ENCODE measurements at regions not wholly inside any gene's neighbourhood (a gene's known extent, or its start where the extent isn't known, plus 50 kb on each side); places are given as distances from the start of the nearest gene placed in this dataset.

DNA sequence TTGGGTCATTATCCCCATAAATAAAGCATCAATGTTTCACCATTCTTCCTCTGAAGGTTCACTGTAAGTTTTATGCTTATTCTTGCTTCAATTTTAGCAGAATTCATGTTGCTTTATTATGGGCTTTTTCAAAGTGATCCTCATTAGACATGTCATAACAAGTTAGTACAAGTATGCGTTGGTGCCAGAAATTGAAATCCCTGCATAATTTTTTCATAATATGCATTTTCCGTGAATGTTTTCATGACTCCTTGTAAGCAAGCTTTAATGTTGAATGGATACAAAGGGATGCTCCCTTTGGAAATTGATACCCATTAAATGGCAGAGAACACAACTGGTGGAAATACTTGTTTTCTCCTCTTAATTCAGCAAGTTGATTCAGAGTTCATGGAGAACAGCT lies 179.7 kb downstream of the ST6GAL2 start:
- POLR2A ChIA-PET, result no interaction called here
- TF ChIP-seq, protein P1, sequence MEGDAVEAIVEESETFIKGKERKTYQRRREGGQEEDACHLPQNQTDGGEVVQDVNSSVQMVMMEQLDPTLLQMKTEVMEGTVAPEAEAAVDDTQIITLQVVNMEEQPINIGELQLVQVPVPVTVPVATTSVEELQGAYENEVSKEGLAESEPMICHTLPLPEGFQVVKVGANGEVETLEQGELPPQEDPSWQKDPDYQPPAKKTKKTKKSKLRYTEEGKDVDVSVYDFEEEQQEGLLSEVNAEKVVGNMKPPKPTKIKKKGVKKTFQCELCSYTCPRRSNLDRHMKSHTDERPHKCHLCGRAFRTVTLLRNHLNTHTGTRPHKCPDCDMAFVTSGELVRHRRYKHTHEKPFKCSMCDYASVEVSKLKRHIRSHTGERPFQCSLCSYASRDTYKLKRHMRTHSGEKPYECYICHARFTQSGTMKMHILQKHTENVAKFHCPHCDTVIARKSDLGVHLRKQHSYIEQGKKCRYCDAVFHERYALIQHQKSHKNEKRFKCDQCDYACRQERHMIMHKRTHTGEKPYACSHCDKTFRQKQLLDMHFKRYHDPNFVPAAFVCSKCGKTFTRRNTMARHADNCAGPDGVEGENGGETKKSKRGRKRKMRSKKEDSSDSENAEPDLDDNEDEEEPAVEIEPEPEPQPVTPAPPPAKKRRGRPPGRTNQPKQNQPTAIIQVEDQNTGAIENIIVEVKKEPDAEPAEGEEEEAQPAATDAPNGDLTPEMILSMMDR (IDR thresholded peaks at IDR 0.05; ENCODE audit: insufficient read depth, low read length, missing control alignments), result no peak
- H3K4me3 ChIP-seq (ENCODE audit: low read depth, low read length), result no peak overlapping the region
- CTCF ChIA-PET, result no interaction called here
- no peak for DNase-seq (ENCODE audit: low read depth, low spot score)

DNA sequence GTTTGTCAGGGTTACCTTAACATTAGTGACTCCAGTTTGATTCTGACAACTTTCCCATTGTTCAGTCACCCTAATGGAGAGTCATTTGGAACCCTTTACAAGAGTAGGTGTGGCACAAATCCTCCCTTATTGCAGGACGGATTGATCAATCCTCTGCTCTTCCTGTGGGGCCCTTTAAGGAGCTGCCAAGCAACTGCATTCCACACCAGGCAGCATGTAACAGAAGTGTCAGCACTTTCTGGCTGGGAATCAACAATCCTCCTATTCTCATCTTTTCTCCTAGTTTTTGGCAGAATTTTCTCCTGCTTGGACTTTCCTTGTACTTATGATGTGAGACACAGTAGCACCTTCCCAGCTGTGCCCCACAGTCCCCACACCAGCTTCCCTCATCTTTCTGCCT lies 177.8 kb downstream of the ST6GAL2 start:
- ChIA-PET POLR2A (no interaction called here), CTCF (no interaction called here)
- DNase-seq (ENCODE audit: low read depth, low spot score), result no peak
- TF ChIP-seq, protein P1 (IDR thresholded peaks at IDR 0.05; ENCODE audit: insufficient read depth, low read length, missing control alignments), result no peak
- no peak overlapping the region for H3K4me3 ChIP-seq (ENCODE audit: low read depth, low read length)

DNA sequence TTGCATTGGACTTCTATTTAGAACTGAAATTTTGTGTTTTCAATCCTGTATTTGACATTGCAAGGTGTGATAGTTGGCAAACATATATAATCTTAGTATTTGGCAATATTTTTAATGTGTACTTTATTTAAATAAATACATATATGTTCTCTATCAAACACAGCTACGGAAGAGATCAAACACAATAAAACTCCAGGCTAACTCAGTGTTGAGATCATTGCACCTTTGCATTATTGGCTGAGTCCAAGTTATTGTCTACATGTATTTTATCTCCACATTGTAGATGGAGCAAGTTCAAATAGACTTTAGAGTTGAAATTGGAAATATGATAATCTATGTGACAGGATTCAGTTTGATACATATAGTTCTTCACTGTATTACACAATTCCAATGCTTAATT lies 176.7 kb downstream of the ST6GAL2 start:
- TF ChIP-seq, protein P1 (IDR thresholded peaks at IDR 0.05; ENCODE audit: insufficient read depth, low read length, missing control alignments), result no peak
- ChIA-PET CTCF (no interaction called here), POLR2A (no interaction called here)
- H3K4me3 ChIP-seq (ENCODE audit: low read depth, low read length), result no peak overlapping the region
- DNase-seq (ENCODE audit: low read depth, low spot score), result no peak

DNA sequence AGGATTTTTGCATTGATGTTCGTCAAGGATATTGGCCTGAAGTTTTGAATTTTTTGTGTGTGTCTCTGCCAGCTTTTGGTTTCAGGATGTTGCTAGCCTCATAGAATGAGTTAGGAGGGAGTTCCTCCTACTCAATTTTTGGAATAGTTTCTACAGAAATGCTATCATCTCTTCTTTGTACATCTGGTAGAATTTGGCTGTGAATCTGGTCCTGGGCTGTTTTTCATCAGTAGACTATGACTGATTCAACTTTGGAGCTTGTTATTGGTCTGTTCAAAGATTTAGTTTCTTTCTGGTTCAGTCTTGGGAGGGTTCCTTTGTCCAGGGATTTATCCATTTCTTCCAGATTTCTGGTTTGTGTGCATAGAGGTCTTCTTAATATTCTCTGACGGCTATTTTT lies 166.7 kb downstream of the ST6GAL2 start:
- DNase-seq (ENCODE audit: low read depth, low spot score), result no peak
- POLR2A ChIA-PET, result no interaction called here
- CTCF ChIA-PET, result no interaction called here
- TF ChIP-seq, protein P1 (IDR thresholded peaks at IDR 0.05; ENCODE audit: insufficient read depth, low read length, missing control alignments), result no peak
- no peak overlapping the region for H3K4me3 ChIP-seq (ENCODE audit: low read depth, low read length)

DNA sequence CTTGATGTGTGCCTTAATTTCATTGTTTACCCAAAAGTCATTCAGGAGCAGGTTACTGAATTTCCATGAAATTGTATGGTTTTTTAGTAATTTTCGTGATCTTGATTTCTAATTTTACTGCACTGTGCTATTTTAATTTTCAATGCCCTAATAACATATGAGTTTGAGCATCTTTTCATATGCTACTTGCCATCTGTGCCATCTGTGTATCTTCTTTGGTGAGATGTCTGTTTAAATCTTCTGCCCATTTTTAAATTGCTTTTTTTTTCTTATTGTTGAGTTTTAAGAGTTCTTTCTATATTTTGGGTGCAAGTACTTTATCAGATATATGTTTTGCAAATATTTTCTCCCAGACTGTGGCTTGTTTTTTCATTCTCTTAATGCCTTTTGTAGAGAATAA lies 165.9 kb downstream of the ST6GAL2 start:
- no peak overlapping the region for H3K4me3 ChIP-seq (ENCODE audit: low read depth, low read length)
- DNase-seq (ENCODE audit: low read depth, low spot score), result no peak
- POLR2A ChIA-PET, result no interaction called here
- CTCF ChIA-PET, result no interaction called here
- TF ChIP-seq, protein P1 (IDR thresholded peaks at IDR 0.05; ENCODE audit: insufficient read depth, low read length, missing control alignments), result no peak

DNA sequence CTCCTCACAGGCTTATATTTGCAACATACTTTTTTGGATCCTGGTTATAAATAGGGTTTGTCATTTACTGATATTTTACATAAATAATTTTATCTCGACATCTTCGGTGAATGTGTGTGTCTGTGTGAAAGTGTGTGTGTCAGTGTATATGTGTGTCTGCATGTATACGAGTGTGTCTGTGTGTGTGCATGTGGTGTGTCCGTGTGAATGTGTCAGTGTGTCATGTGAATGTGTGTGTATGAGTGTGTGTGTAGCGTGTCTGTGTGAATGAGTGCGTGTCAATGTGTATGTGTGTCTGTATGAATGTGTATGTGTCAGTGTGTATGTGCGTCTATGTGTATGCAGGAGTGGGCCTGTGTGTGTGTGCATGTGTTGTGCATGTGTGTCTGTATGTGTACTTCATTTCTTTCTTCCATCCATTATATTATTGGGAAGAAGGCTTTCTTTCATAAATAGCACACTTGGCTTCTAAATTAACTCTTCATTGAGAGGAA lies 161.6 kb downstream of the ST6GAL2 start:
- ChIA-PET POLR2A (no interaction called here), CTCF (no interaction called here)
- TF ChIP-seq, protein P1 (IDR thresholded peaks at IDR 0.05; ENCODE audit: insufficient read depth, low read length, missing control alignments), result no peak
- DNase-seq (ENCODE audit: low read depth, low spot score), result no peak
- no peak overlapping the region for H3K4me3 ChIP-seq (ENCODE audit: low read depth, low read length)
